Spleen (tissue), 11 donors: ENCODE measurements at regions not wholly inside any gene's neighbourhood (a gene's known extent, or its start where the extent isn't known, plus 50 kb on each side); places are given as distances from the start of the nearest gene placed in this dataset.

Experiments used
- DNase-seq: peaks from one replicate; pipeline ENCODE4 v3.0.0-alpha.2; 2020
- H3K27ac ChIP-seq, 8 donors: fragments of 200-600 bp; sonication (generic) in 7 of 8; 1 replicate in 4 of 8; 2 replicates in 4 of 8; pipeline versions ENCODE4 v1.5.0 to v1.8.0; 2016 to 2021; ENCODE audit warnings: inconsistent platforms in 4 of 8, mild to moderate bottlenecking in 4 of 8, moderate library complexity in 1 of 8
- H3K27me3 ChIP-seq, 7 donors: fragments of 200-600 bp; sonication (generic) in 6 of 7; replicated peaks in 1 of 7; 1 replicate in 4 of 7; 2 replicates in 3 of 7; pipeline versions ENCODE4 v1.5.0 to v1.8.0; 2016 to 2021; ENCODE audit warnings: inconsistent platforms in 3 of 7, mild to moderate bottlenecking in 1 of 7
- H3K36me3 ChIP-seq, 6 donors: fragments of 200-600 bp; sonication (generic) in 5 of 6; 1 replicate in 4 of 6; 2 replicates in 2 of 6; pipeline versions ENCODE4 v1.5.0 to v1.8.0; 2016 to 2021; ENCODE audit warnings: inconsistent platforms in 2 of 6
- H3K4me1 ChIP-seq, 6 donors: fragments of 200-600 bp; sonication (generic) in 5 of 6; 1 replicate in 3 of 6; 2 replicates in 3 of 6; pipeline versions ENCODE4 v1.5.0 to v1.8.0; 2016 to 2021; ENCODE audit warnings: inconsistent platforms in 3 of 6
- H3K4me3 ChIP-seq, 8 donors: fragments of 200-600 bp; sonication (generic) in 7 of 8; 1 replicate in 4 of 8; 2 replicates in 4 of 8; pipeline versions ENCODE4 v1.5.0 to v1.8.0; 2016 to 2021; ENCODE audit warnings: inconsistent platforms in 4 of 8, mild to moderate bottlenecking in 4 of 8, moderate library complexity in 2 of 8
- H3K9me3 ChIP-seq, 8 donors: fragments of 200-600 bp; sonication (generic) in 7 of 8; 1 replicate in 4 of 8; 2 replicates in 4 of 8; pipeline versions ENCODE4 v1.5.0 to v1.8.0; 2016 to 2021; ENCODE audit warnings: inconsistent platforms in 4 of 8
- POLR2A ChIP-seq, 3 donors: fragments of 450-650 bp; IDR thresholded peaks; one replicate each; pipeline ENCODE4 v1.5.1; 2017; ENCODE audit warnings: antibody characterized with exemption in 3 of 3, mild to moderate bottlenecking in 1 of 3
- POLR2AphosphoS5 ChIP-seq, 3 donors: sonication (generic); formaldehyde crosslinking; IDR thresholded peaks; one replicate each; pipeline ENCODE4 v1.5.1; 2017; ENCODE audit warnings: antibody characterized with exemption in 3 of 3
- WGBS, 5 donors: extraction: QIAGEN DNeasy Blood & Tissue Kit in 3 of 5; methylation state at CpG; one replicate each; pipeline versions ENCODE4 v1.1.5 to v1.1.7; 2013 to 2018; 5-methylcytosine and 5-hydroxymethylcytosine counted together
- intact Hi-C: fragments of 100-400 bp; cut with DNase I; formaldehyde crosslinking; loops from one replicate; pipeline ENCODE4 v1.15.0; 2023; ENCODE audit warnings: low total_unique reads
- TF ChIP-seq, protein P1 (sequence below), 11 experiments: fragments of 200-600 bp in 7 of 11; fragments of 450-650 bp in 4 of 11; sonication (generic) in 4 of 11; IDR thresholded peaks in 8 of 11; conservative IDR thresholded peaks in 3 of 11; 1 replicate in 7 of 11; 2 replicates in 4 of 11; pipeline versions ENCODE4 v1.4.0 to v1.8.0; 2016 to 2021; ENCODE audit warnings: antibody characterized with exemption in 11 of 11, inconsistent platforms in 4 of 11, mild to moderate bottlenecking in 1 of 11
- donor health status: healthy with polysubstance abuse.
- donor health status: DM: no; HTN: no; CAD: no; lungs with moderate emphysema.
- donor health status: DM: no; HTN: no; CAD: no.
- donor health status: Bipolar disorder and iron deficiency.
- donor health status: healthy.
- donor health status: DM: no; HTN: no; CAD: no.
- donor health status: DM: yes; HTN: yes; CAD: no.

GRCh38 chr3:22899441-22899840, 303.7 kb upstream of the UBE2E2 start:
- TF ChIP-seq POLR2AphosphoS5 (IDR thresholded peaks at IDR 0.05) (no peak), POLR2A (IDR thresholded peaks at IDR 0.05) (no peak)
- TF ChIP-seq, protein P1, sequence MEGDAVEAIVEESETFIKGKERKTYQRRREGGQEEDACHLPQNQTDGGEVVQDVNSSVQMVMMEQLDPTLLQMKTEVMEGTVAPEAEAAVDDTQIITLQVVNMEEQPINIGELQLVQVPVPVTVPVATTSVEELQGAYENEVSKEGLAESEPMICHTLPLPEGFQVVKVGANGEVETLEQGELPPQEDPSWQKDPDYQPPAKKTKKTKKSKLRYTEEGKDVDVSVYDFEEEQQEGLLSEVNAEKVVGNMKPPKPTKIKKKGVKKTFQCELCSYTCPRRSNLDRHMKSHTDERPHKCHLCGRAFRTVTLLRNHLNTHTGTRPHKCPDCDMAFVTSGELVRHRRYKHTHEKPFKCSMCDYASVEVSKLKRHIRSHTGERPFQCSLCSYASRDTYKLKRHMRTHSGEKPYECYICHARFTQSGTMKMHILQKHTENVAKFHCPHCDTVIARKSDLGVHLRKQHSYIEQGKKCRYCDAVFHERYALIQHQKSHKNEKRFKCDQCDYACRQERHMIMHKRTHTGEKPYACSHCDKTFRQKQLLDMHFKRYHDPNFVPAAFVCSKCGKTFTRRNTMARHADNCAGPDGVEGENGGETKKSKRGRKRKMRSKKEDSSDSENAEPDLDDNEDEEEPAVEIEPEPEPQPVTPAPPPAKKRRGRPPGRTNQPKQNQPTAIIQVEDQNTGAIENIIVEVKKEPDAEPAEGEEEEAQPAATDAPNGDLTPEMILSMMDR (IDR thresholded peaks at IDR 0.05 in 8 of 11, conservative IDR thresholded peaks at IDR 0.05 in 3 of 11): no peak
- H3K36me3 ChIP-seq: no peaks in the 10 kb centered on the region
- no peak for DNase-seq
- H3K27ac ChIP-seq: no peak overlapping the region
- peaks cover 0 to 18% (median 9%) of the 10 kb centered on the region in 8 donors for H3K9me3 ChIP-seq
- no peaks in the 10 kb centered on the region for H3K27me3 ChIP-seq
- intact Hi-C loops: no loop called here
- WGBS, 5 donors: 77 to 94% (median 84%) methylated on average over 4 of the region's 4 CpGs
- H3K4me1 ChIP-seq: no peaks in the 10 kb centered on the region
- H3K4me3 ChIP-seq: no peak overlapping the region

- no peak for DNase-seq
These were observed 302.8 kb upstream of the UBE2E2 start for GRCh38 chr3:22900296-22900695.

GRCh38 chr3:22901684-22902083, 301.4 kb upstream of the UBE2E2 start:
- intact Hi-C loops: no loop called here
- DNase-seq: no peak
- no peak overlapping the region for H3K27ac ChIP-seq
- TF ChIP-seq, protein P1 (IDR thresholded peaks at IDR 0.05 in 8 of 11, conservative IDR thresholded peaks at IDR 0.05 in 3 of 11): no peak
- TF ChIP-seq POLR2A (IDR thresholded peaks at IDR 0.05): no peak
- no peak for TF ChIP-seq POLR2AphosphoS5 (IDR thresholded peaks at IDR 0.05)
- no peaks in the 10 kb centered on the region for H3K36me3 ChIP-seq
- H3K9me3 ChIP-seq: peaks cover 0 to 18% (median 9%) of the 10 kb centered on the region in 8 donors
- H3K4me3 ChIP-seq: no peak overlapping the region
- no peaks in the 10 kb centered on the region for H3K27me3 ChIP-seq
- H3K4me1 ChIP-seq: no peaks in the 10 kb centered on the region

More at GRCh38 chr3:22900296-22900695, 302.8 kb upstream of the UBE2E2 start:
- 85 to 93% (median 88%) methylated on average over 2 of the region's 2 CpGs for WGBS, 5 donors
- H3K36me3 ChIP-seq: no peaks in the 10 kb centered on the region
- intact Hi-C loops: no loop called here
- no peaks in the 10 kb centered on the region for H3K27me3 ChIP-seq
- H3K4me1 ChIP-seq: no peaks in the 10 kb centered on the region
- TF ChIP-seq, protein P1 (IDR thresholded peaks at IDR 0.05 in 8 of 11, conservative IDR thresholded peaks at IDR 0.05 in 3 of 11): no peak
- TF ChIP-seq POLR2AphosphoS5 (IDR thresholded peaks at IDR 0.05) (no peak), POLR2A (IDR thresholded peaks at IDR 0.05) (no peak)
- H3K27ac ChIP-seq: no peak overlapping the region
- H3K9me3 ChIP-seq: peaks cover 0 to 18% (median 9%) of the 10 kb centered on the region in 8 donors
- H3K4me3 ChIP-seq: no peak overlapping the region

- Histone ChIP-seq H3K36me3 (no peaks in the 10 kb centered on the region), H3K4me1 (no peaks in the 10 kb centered on the region), H3K27me3 (no peaks in the 10 kb centered on the region), H3K9me3 (peaks cover 0 to 5% (median 0%) of the 10 kb centered on the region in 8 donors), H3K4me3 (no peak overlapping the region), H3K27ac (no peak overlapping the region)
- WGBS, 5 donors: 76 to 95% (median 84%) methylated on average over 1 of the region's 1 CpG
- intact Hi-C loops: no loop called here
- TF ChIP-seq POLR2A (IDR thresholded peaks at IDR 0.05) (no peak), POLR2AphosphoS5 (IDR thresholded peaks at IDR 0.05) (no peak)
- TF ChIP-seq, protein P1 (IDR thresholded peaks at IDR 0.05 in 8 of 11, conservative IDR thresholded peaks at IDR 0.05 in 3 of 11): no peak
- DNase-seq: no peak
These were observed 295.9 kb upstream of the UBE2E2 start for GRCh38 chr3:22907161-22907780.
